Smooth muscle cell (in vitro differentiated cells): ENCODE measurements at regions not wholly inside any gene's neighbourhood (a gene's known extent, or its start where the extent isn't known, plus 50 kb on each side); places are given as distances from the start of the nearest gene placed in this dataset.
"Not testable (repeated sequence)": the region's sequence is repeated elsewhere in the genome, so short reads cannot be mapped to it uniquely, and the experiment has no call there.

Experiments used
- DNase-seq: peaks from one replicate; lab custom pipeline; 2025; ENCODE audit not compliant: unreplicated experiment; lab: John Stamatoyannopoulos, UW
- H2AFZ ChIP-seq: fragments of 200-600 bp; sonication (generic); 2 replicates; pipeline ENCODE4 v1.6.0; 2016; ENCODE audit warnings: antibody characterized with exemption, low read depth, mild to moderate bottlenecking
- H3F3A ChIP-seq: fragments of 200-600 bp; sonication (generic); 2 replicates; pipeline ENCODE4 v1.6.0; 2017; ENCODE audit warnings: antibody characterized with exemption, low read depth
- H3K27ac ChIP-seq: fragments of 200-600 bp; sonication (generic); 2 replicates; pipeline ENCODE4 v1.5.1; 2016; ENCODE audit warnings: low read depth, mild to moderate bottlenecking
- H3K27me3 ChIP-seq: fragments of 200-600 bp; sonication (generic); 2 replicates; pipeline ENCODE4 v1.6.1; 2016; ENCODE audit warnings: low read depth, mild to moderate bottlenecking
- H3K36me3 ChIP-seq: fragments of 200-600 bp; sonication (generic); 2 replicates; pipeline ENCODE4 v1.5.1; 2016; ENCODE audit warnings: low read depth
- H3K4me1 ChIP-seq: fragments of 200-600 bp; sonication (generic); 2 replicates; pipeline ENCODE4 v1.5.1; 2016; ENCODE audit warnings: low read depth
- H3K4me2 ChIP-seq: fragments of 200-600 bp; sonication (generic); 2 replicates; pipeline ENCODE4 v1.6.0; 2016; ENCODE audit warnings: mild to moderate bottlenecking
- H3K4me3 ChIP-seq: fragments of 200-600 bp; sonication (generic); 2 replicates; pipeline ENCODE4 v1.5.1; 2016; ENCODE audit warnings: mild to moderate bottlenecking
- H3K79me2 ChIP-seq: fragments of 200-600 bp; sonication (generic); 2 replicates; pipeline ENCODE4 v1.6.0; 2016; ENCODE audit warnings: low read depth, mild to moderate bottlenecking
- H3K9ac ChIP-seq: fragments of 200-600 bp; sonication (generic); 2 replicates; pipeline ENCODE4 v1.6.0; 2016; ENCODE audit warnings: low read depth
- H3K9me3 ChIP-seq: fragments of 200-600 bp; sonication (generic); replicated peaks from 2 replicates; pipeline ENCODE4 v1.5.1; 2016; ENCODE audit warnings: low read depth
- H4K20me1 ChIP-seq: fragments of 200-600 bp; sonication (generic); 2 replicates; pipeline ENCODE4 v1.6.0; 2016; ENCODE audit warnings: low read depth
- WGBS: methylation state at CpG from one replicate; pipeline ENCODE4 v1.1.7; 2016; ENCODE audit warnings: low lambda C conversion rate; 5-methylcytosine and 5-hydroxymethylcytosine counted together
- TF ChIP-seq, protein P1 (sequence below): fragments of 200-600 bp; sonication (generic); IDR thresholded peaks from 2 replicates; pipeline ENCODE4 v1.5.1; 2017; ENCODE audit warnings: borderline replicate concordance, mild to moderate bottlenecking, antibody characterized with exemption; ENCODE audit not compliant: insufficient read depth, poor library complexity, severe bottlenecking

DNA sequence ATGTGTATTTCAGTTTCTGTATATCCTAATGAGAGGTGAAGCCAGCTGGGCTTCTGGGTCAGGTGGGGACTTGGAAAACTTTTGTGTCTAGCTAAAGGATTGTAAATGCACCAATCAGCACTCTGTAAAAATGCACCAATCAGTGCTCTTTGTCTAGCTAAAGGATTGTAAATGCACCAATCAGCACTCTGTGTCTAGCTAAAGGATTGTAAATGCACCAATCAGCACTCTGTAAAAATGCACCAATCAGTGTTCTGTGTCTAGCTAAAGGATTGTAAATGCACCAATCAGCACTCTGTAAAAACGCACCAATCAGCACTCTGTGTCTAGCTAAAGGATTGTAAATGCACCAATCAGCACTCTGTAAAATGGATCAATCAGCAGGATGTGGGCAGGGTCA is 379.4 kb downstream of the OMA1 start:
- H4K20me1 ChIP-seq, H3K4me3 ChIP-seq, H3K9me3 ChIP-seq, H3K4me1 ChIP-seq, H3K27ac ChIP-seq, H3F3A ChIP-seq, H3K36me3 ChIP-seq, H3K9ac ChIP-seq, DNase-seq, H3K79me2 ChIP-seq, H2AFZ ChIP-seq, H3K4me2 ChIP-seq: not testable (repeated sequence)
- peaks cover 14% of the 10 kb centered on the region for H3K27me3 ChIP-seq
- WGBS = 93% methylated on average over 1 of the region's 1 CpG

GRCh38 chr1:58166417-58166816 is 380.1 kb downstream of the OMA1 start:
- Histone ChIP-seq H3K4me3 (no peak overlapping the region), H4K20me1 (no peaks in the 10 kb centered on the region), H2AFZ (no peak overlapping the region), H3K27ac (no peak overlapping the region), H3F3A (no peaks in the 10 kb centered on the region), H3K4me1 (no peaks in the 10 kb centered on the region), H3K9me3 (no peaks in the 10 kb centered on the region), H3K79me2 (no peaks in the 10 kb centered on the region), H3K4me2 (no peak overlapping the region), H3K9ac (no peak overlapping the region), H3K36me3 (no peaks in the 10 kb centered on the region), H3K27me3 (peaks cover 14% of the 10 kb centered on the region)
- DNase-seq = no peak
- WGBS = 92% methylated on average over 3 of the region's 3 CpGs
- TF ChIP-seq, protein P1, sequence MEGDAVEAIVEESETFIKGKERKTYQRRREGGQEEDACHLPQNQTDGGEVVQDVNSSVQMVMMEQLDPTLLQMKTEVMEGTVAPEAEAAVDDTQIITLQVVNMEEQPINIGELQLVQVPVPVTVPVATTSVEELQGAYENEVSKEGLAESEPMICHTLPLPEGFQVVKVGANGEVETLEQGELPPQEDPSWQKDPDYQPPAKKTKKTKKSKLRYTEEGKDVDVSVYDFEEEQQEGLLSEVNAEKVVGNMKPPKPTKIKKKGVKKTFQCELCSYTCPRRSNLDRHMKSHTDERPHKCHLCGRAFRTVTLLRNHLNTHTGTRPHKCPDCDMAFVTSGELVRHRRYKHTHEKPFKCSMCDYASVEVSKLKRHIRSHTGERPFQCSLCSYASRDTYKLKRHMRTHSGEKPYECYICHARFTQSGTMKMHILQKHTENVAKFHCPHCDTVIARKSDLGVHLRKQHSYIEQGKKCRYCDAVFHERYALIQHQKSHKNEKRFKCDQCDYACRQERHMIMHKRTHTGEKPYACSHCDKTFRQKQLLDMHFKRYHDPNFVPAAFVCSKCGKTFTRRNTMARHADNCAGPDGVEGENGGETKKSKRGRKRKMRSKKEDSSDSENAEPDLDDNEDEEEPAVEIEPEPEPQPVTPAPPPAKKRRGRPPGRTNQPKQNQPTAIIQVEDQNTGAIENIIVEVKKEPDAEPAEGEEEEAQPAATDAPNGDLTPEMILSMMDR = no peak

DNA sequence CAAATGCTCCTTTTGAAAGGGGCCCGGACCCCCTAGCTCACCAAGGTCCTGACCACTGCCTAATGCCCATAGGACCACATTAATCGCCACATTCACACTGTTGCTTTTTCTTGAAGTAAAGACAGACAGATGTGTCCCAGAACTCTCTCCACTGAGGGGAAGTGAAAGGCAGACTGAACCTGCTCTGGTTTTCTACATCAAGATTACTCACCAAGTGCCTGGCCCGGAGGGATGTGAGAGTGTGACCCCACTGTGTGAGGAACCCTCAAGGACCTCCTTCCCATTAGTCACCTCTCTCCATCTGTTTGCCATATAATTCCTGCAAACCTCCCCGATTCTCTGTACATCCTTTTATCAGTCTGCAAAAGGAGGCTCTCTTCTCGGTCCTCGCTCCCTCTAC is 381.5 kb downstream of the OMA1 start:
- no peak overlapping the region for H3K27ac ChIP-seq
- H3K79me2 ChIP-seq = no peaks in the 10 kb centered on the region
- no peak overlapping the region for H3K4me3 ChIP-seq
- no peak for DNase-seq
- peaks cover 14% of the 10 kb centered on the region for H3K27me3 ChIP-seq
- no peaks in the 10 kb centered on the region for H3F3A ChIP-seq
- H3K9me3 ChIP-seq = no peaks in the 10 kb centered on the region
- no peak overlapping the region for H3K4me2 ChIP-seq
- TF ChIP-seq, protein P1 = no peak
- no peak overlapping the region for H3K9ac ChIP-seq
- no peaks in the 10 kb centered on the region for H3K36me3 ChIP-seq
- no peaks in the 10 kb centered on the region for H4K20me1 ChIP-seq
- H2AFZ ChIP-seq = no peak overlapping the region
- whole genome bisulfite sequencing = 64% methylated on average over 6 of the region's 6 CpGs
- H3K4me1 ChIP-seq = no peaks in the 10 kb centered on the region

- Histone ChIP-seq H4K20me1 (no peaks in the 10 kb centered on the region), H3K36me3 (no peaks in the 10 kb centered on the region), H3K9ac (no peak overlapping the region), H3K4me2 (peak overlapping the region; percentile 13), H3K4me3 (no peak overlapping the region), H3K27ac (no peak overlapping the region), H2AFZ (no peak overlapping the region), H3K79me2 (no peaks in the 10 kb centered on the region), H3K27me3 (no peaks in the 10 kb centered on the region), H3F3A (no peaks in the 10 kb centered on the region), H3K4me1 (peaks cover 10% of the 10 kb centered on the region), H3K9me3 (no peaks in the 10 kb centered on the region)
- no peak for DNase-seq
- TF ChIP-seq, protein P1 = peak; percentile 85
- 26% methylated on average over 9 of the region's 9 CpGs for WGBS
These were observed 383.5 kb downstream of the OMA1 start for GRCh38 chr1:58162952-58163550.
